ENCODE measurements at regions not wholly inside any gene's neighbourhood (a gene's known extent, or its start where the extent isn't known, plus 50 kb on each side); places are given as distances from the start of the nearest gene placed in this dataset.
A peak's percentile ranks its signal among the peaks of the same experiment; 100 is the strongest.
"Not testable (repeated sequence)": the region's sequence is repeated elsewhere in the genome, so short reads cannot be mapped to it uniquely, and the experiment has no call there.

GRCh38 chr1:22196041-22196440, 53.1 kb upstream of the WNT4 start:
- no peak for DNase-seq (ENCODE audit: low spot score)

- DNase-seq (ENCODE audit: low spot score): no peak
Observed at GRCh38 chr1:22196641-22197040, 53.7 kb upstream of the WNT4 start.

- DNase-seq (ENCODE audit: low spot score): no peak
Observed at GRCh38 chr1:22197644-22198043, 54.7 kb upstream of the WNT4 start.

GRCh38 chr1:22201023-22201422, 58.1 kb upstream of the WNT4 start:
- no peak for DNase-seq (ENCODE audit: low spot score)

- no peak for DNase-seq (ENCODE audit: low spot score)
Observed at GRCh38 chr1:22203335-22203734, 60.4 kb upstream of the WNT4 start.

- no peak for DNase-seq (ENCODE audit: low spot score)
Observed at GRCh38 chr1:22204057-22204840, 61.4 kb upstream of the WNT4 start.

- DNase-seq (ENCODE audit: low spot score): peak; percentile 50
Observed at GRCh38 chr1:22204989-22205913, 62.4 kb upstream of the WNT4 start.

- DNase-seq (ENCODE audit: low spot score): no peak
Observed at GRCh38 chr1:22206551-22207125, 63.7 kb upstream of the WNT4 start.

GRCh38 chr1:22207511-22208267, 64.8 kb upstream of the WNT4 start:
- peak; percentile 32 for DNase-seq (ENCODE audit: low spot score)

GRCh38 chr1:22208268-22208972, 65.5 kb upstream of the WNT4 start:
- no peak for DNase-seq (ENCODE audit: low spot score)

- no peak for DNase-seq (ENCODE audit: low spot score)
Observed at GRCh38 chr1:22208973-22209378, 66.1 kb upstream of the WNT4 start.

GRCh38 chr1:22210176-22210575, 67.3 kb upstream of the WNT4 start:
- no peak for DNase-seq (ENCODE audit: low spot score)

GRCh38 chr1:22210636-22211035, 67.7 kb upstream of the WNT4 start:
- no peak for DNase-seq (ENCODE audit: low spot score)

- DNase-seq (ENCODE audit: low spot score): not testable (repeated sequence)
Observed at GRCh38 chr1:22211459-22211858, 68.6 kb upstream of the WNT4 start.

GRCh38 chr1:22212400-22213233, 69.7 kb upstream of the WNT4 start:
- DNase-seq (ENCODE audit: low spot score): no peak

- no peak for DNase-seq (ENCODE audit: low spot score)
Observed at GRCh38 chr1:22216210-22216883, 73.5 kb upstream of the WNT4 start.

- DNase-seq (ENCODE audit: low spot score): no peak
Observed at GRCh38 chr1:22216966-22217365, 74.1 kb upstream of the WNT4 start.

- DNase-seq (ENCODE audit: low spot score): no peak
Observed at GRCh38 chr1:22217811-22218460, 75.0 kb upstream of the WNT4 start.

GRCh38 chr1:22218618-22219250, 75.8 kb upstream of the WNT4 start:
- DNase-seq (ENCODE audit: low spot score): no peak

Data from mucosa of gallbladder (tissue), 1 donor.